ENCODE measurements at regions not wholly inside any gene's neighbourhood (a gene's known extent, or its start where the extent isn't known, plus 50 kb on each side); places are given as distances from the start of the nearest gene placed in this dataset.

- intact Hi-C loops (cut with DNase I) = loop anchor here in 1 of 2 donors (1.0 kb wide), 1 partner anchor 201 kb away; no protein-coding TSS in a partner anchor
- DNase-seq (ENCODE audit: low spot score) = peak; percentile 94
Observed at GRCh38 chr2:239465017-239466001, 64.5 kb upstream of the HDAC4 start.

GRCh38 chr2:239464166-239465016, 63.6 kb upstream of the HDAC4 start:
- intact Hi-C loops (cut with DNase I) = loop anchor here in 1 of 2 donors (1.0 kb wide), 1 partner anchor 200 kb away; no protein-coding TSS in a partner anchor
- peak; percentile 78 for DNase-seq (ENCODE audit: low spot score)

- intact Hi-C loops (cut with DNase I) = no loop called here
- peak; percentile 76 for DNase-seq (ENCODE audit: low spot score)
Observed at GRCh38 chr2:239463541-239464165, 62.8 kb upstream of the HDAC4 start.

- intact Hi-C loops (cut with DNase I) = no loop called here
- DNase-seq (ENCODE audit: low spot score) = peak; percentile 54
Observed at GRCh38 chr2:239462671-239463506, 62.1 kb upstream of the HDAC4 start.

- intact Hi-C loops (cut with DNase I) = no loop called here
- peak; percentile 75 for DNase-seq (ENCODE audit: low spot score)
Observed at GRCh38 chr2:239462191-239462515, 61.3 kb upstream of the HDAC4 start.

- intact Hi-C loops (cut with DNase I) = no loop called here
- DNase-seq (ENCODE audit: low spot score) = peak; percentile 41
Observed at GRCh38 chr2:239461291-239462190, 60.7 kb upstream of the HDAC4 start.

- intact Hi-C loops (cut with DNase I) = no loop called here
- DNase-seq (ENCODE audit: low spot score) = no peak
Observed at GRCh38 chr2:239460780-239461179, 60.0 kb upstream of the HDAC4 start.

- peak; percentile 40 for DNase-seq (ENCODE audit: low spot score)
- intact Hi-C loops (cut with DNase I) = no loop called here
Observed at GRCh38 chr2:239459606-239460005, 58.8 kb upstream of the HDAC4 start.

- intact Hi-C loops (cut with DNase I) = no loop called here
- DNase-seq (ENCODE audit: low spot score) = peak; percentile 52
Observed at GRCh38 chr2:239459056-239459455, 58.2 kb upstream of the HDAC4 start.

- peak; percentile 55 for DNase-seq (ENCODE audit: low spot score)
Observed at GRCh38 chr2:239457586-239458445, 57.0 kb upstream of the HDAC4 start.

GRCh38 chr2:239456940-239457339, 56.1 kb upstream of the HDAC4 start:
- intact Hi-C loops (cut with DNase I) = no loop called here
- no peak for DNase-seq (ENCODE audit: low spot score)

More at GRCh38 chr2:239457586-239458445, 57.0 kb upstream of the HDAC4 start:
- intact Hi-C loops (cut with DNase I) = no loop called here

- intact Hi-C loops (cut with DNase I) = no loop called here
- no peak for DNase-seq (ENCODE audit: low spot score)
Observed at GRCh38 chr2:239455436-239456203, 54.8 kb upstream of the HDAC4 start.

- no peak for DNase-seq (ENCODE audit: low spot score)
- intact Hi-C loops (cut with DNase I) = no loop called here
Observed at GRCh38 chr2:239454507-239454906, 53.7 kb upstream of the HDAC4 start.

All from posterior vena cava (tissue), 2 donors.